Endothelial cell of umbilical vein (primary cell): ENCODE measurements at regions not wholly inside any gene's neighbourhood (a gene's known extent, or its start where the extent isn't known, plus 50 kb on each side); places are given as distances from the start of the nearest gene placed in this dataset.

Source experiments
- EZH2 ChIP-seq: IDR thresholded peaks from 2 replicates; pipeline ENCODE4 v1.6.1; 2012; ENCODE audit warnings: borderline replicate concordance, low read depth, mild to moderate bottlenecking, moderate library complexity, low read length, inconsistent platforms; ENCODE audit not compliant: severe bottlenecking
- POLR2A ChIP-seq: IDR thresholded peaks from 2 replicates; pipeline ENCODE4 v1.6.1; 2012; ENCODE audit warnings: low read depth, mild to moderate bottlenecking, control low read depth, low read length
- TF ChIP-seq, protein P1 (sequence below), 2 donors: IDR thresholded peaks; 1 replicate in 1 of 2; 2 replicates in 1 of 2; pipeline ENCODE4 v1.5.1; 2011; ENCODE audit warnings: low read length in 2 of 2, mild to moderate bottlenecking in 2 of 2, moderate library complexity in 2 of 2, control low read depth in 1 of 2, inconsistent platforms in 1 of 2, low read depth in 1 of 2; ENCODE audit not compliant: insufficient read depth in 1 of 2; ENCODE audit errors: extremely low read depth in 1 of 2

DNA sequence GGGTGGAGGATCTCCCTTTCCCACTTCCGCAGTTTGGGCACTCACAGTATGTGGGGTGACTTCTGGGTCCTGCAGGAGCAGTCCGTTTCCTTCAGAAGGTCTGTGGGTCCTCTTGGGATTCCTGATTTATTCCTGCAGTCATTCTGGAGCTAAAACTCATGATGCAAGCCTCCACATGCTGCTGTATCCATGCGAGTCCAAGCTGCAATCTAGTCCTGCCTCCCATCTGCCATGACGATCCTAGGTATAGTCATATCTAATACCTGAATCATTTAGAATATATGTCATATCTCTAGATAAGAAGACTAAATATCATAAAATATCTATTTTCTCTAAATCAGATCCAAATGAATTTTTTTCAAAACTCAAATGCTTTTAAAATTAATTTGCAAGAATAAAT is 103.4 kb upstream of the AHI1 start:
- TF ChIP-seq EZH2, result no peak
- no peak for TF ChIP-seq POLR2A
- TF ChIP-seq, protein P1, sequence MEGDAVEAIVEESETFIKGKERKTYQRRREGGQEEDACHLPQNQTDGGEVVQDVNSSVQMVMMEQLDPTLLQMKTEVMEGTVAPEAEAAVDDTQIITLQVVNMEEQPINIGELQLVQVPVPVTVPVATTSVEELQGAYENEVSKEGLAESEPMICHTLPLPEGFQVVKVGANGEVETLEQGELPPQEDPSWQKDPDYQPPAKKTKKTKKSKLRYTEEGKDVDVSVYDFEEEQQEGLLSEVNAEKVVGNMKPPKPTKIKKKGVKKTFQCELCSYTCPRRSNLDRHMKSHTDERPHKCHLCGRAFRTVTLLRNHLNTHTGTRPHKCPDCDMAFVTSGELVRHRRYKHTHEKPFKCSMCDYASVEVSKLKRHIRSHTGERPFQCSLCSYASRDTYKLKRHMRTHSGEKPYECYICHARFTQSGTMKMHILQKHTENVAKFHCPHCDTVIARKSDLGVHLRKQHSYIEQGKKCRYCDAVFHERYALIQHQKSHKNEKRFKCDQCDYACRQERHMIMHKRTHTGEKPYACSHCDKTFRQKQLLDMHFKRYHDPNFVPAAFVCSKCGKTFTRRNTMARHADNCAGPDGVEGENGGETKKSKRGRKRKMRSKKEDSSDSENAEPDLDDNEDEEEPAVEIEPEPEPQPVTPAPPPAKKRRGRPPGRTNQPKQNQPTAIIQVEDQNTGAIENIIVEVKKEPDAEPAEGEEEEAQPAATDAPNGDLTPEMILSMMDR (IDR thresholded peaks at IDR 0.05; ENCODE audit: extremely low read depth in 1 of 2, insufficient read depth in 1 of 2, low read depth in 1 of 2, low read length in 2 of 2), result no peak
